ENCODE measurements at regions not wholly inside any gene's neighbourhood (a gene's known extent, or its start where the extent isn't known, plus 50 kb on each side); places are given as distances from the start of the nearest gene placed in this dataset.

- no peaks in the 10 kb centered on the region for H3K36me3 ChIP-seq (ENCODE audit: low read depth)
- H3K27ac ChIP-seq (ENCODE audit: poor library complexity, severe bottlenecking): no peak overlapping the region
- H3K9me3 ChIP-seq (ENCODE audit: severe bottlenecking): no peaks in the 10 kb centered on the region
- H3K4me3 ChIP-seq (ENCODE audit: severe bottlenecking): no peak overlapping the region
- H3K4me1 ChIP-seq (ENCODE audit: insufficient read depth, poor library complexity, severe bottlenecking): peaks cover 11% of the 10 kb centered on the region
- ATAC-seq (ENCODE audit: low read depth) (no peak), DNase-seq (ENCODE audit: low spot score) (no peak)
- H3K27me3 ChIP-seq (ENCODE audit: insufficient read depth, poor library complexity, severe bottlenecking): peaks cover 3% of the 10 kb centered on the region
- TF ChIP-seq CTCF (IDR thresholded peaks at IDR 0.05; ENCODE audit: poor library complexity, severe bottlenecking): no peak
Measured at GRCh38 chr9:108582726-108583125, 273.1 kb downstream of the ACTL7B start.

- H3K36me3 ChIP-seq (ENCODE audit: low read depth): no peaks in the 10 kb centered on the region
- DNase-seq (ENCODE audit: low spot score): peak; percentile 85
Measured at GRCh38 chr9:108579757-108580439, 275.9 kb downstream of the ACTL7B start.

GRCh38 chr9:108575276-108575675 lies 280.5 kb downstream of the ACTL7B start:
- TF ChIP-seq CTCF (IDR thresholded peaks at IDR 0.05; ENCODE audit: poor library complexity, severe bottlenecking): no peak
- Histone ChIP-seq H3K27ac (ENCODE audit: poor library complexity, severe bottlenecking) (no peak overlapping the region), H3K36me3 (ENCODE audit: low read depth) (no peaks in the 10 kb centered on the region), H3K4me1 (ENCODE audit: insufficient read depth, poor library complexity, severe bottlenecking) (peaks cover 9% of the 10 kb centered on the region), H3K27me3 (ENCODE audit: insufficient read depth, poor library complexity, severe bottlenecking) (no peaks in the 10 kb centered on the region), H3K4me3 (ENCODE audit: severe bottlenecking) (no peak overlapping the region), H3K9me3 (ENCODE audit: severe bottlenecking) (no peaks in the 10 kb centered on the region)
- ATAC-seq (ENCODE audit: low read depth) (no peak), DNase-seq (ENCODE audit: low spot score) (no peak)

More at GRCh38 chr9:108579757-108580439, 275.9 kb downstream of the ACTL7B start:
- no peak for TF ChIP-seq CTCF (IDR thresholded peaks at IDR 0.05; ENCODE audit: poor library complexity, severe bottlenecking)
- Histone ChIP-seq H3K27me3 (ENCODE audit: insufficient read depth, poor library complexity, severe bottlenecking) (peaks cover 3% of the 10 kb centered on the region), H3K9me3 (ENCODE audit: severe bottlenecking) (no peaks in the 10 kb centered on the region), H3K4me1 (ENCODE audit: insufficient read depth, poor library complexity, severe bottlenecking) (peaks cover 11% of the 10 kb centered on the region), H3K27ac (ENCODE audit: poor library complexity, severe bottlenecking) (no peak overlapping the region), H3K4me3 (ENCODE audit: severe bottlenecking) (no peak overlapping the region)
- ATAC-seq (ENCODE audit: low read depth): peak; percentile 93

- DNase-seq (ENCODE audit: low spot score): no peak
- peak; percentile 84 for ATAC-seq (ENCODE audit: low read depth)
- Histone ChIP-seq H3K9me3 (ENCODE audit: severe bottlenecking) (no peaks in the 10 kb centered on the region), H3K4me3 (ENCODE audit: severe bottlenecking) (no peak overlapping the region), H3K27ac (ENCODE audit: poor library complexity, severe bottlenecking) (no peak overlapping the region), H3K4me1 (ENCODE audit: insufficient read depth, poor library complexity, severe bottlenecking) (peaks cover 12% of the 10 kb centered on the region), H3K27me3 (ENCODE audit: insufficient read depth, poor library complexity, severe bottlenecking) (no peaks in the 10 kb centered on the region), H3K36me3 (ENCODE audit: low read depth) (no peaks in the 10 kb centered on the region)
- no peak for TF ChIP-seq CTCF (IDR thresholded peaks at IDR 0.05; ENCODE audit: poor library complexity, severe bottlenecking)
Measured at GRCh38 chr9:108569624-108570023, 286.2 kb downstream of the ACTL7B start.

GRCh38 chr9:108568093-108568492 lies 287.7 kb downstream of the ACTL7B start:
- no peak for DNase-seq (ENCODE audit: low spot score)

More at GRCh38 chr9:108568093-108568492, 287.7 kb downstream of the ACTL7B start:
- peaks cover 12% of the 10 kb centered on the region for H3K4me1 ChIP-seq (ENCODE audit: insufficient read depth, poor library complexity, severe bottlenecking)
- no peak for TF ChIP-seq CTCF (IDR thresholded peaks at IDR 0.05; ENCODE audit: poor library complexity, severe bottlenecking)
- no peaks in the 10 kb centered on the region for H3K27me3 ChIP-seq (ENCODE audit: insufficient read depth, poor library complexity, severe bottlenecking)
- H3K27ac ChIP-seq (ENCODE audit: poor library complexity, severe bottlenecking): peak overlapping the region; percentile 46
- no peaks in the 10 kb centered on the region for H3K36me3 ChIP-seq (ENCODE audit: low read depth)
- peak; percentile 55; the same call in 2 of the 3 replicates for ATAC-seq (ENCODE audit: low read depth)
- H3K9me3 ChIP-seq (ENCODE audit: severe bottlenecking): no peaks in the 10 kb centered on the region
- no peak overlapping the region for H3K4me3 ChIP-seq (ENCODE audit: severe bottlenecking)

All from RWPE2 (cell line).